Astrocyte (in vitro differentiated cells and primary cell): ENCODE measurements at regions not wholly inside any gene's neighbourhood (a gene's known extent, or its start where the extent isn't known, plus 50 kb on each side); places are given as distances from the start of the nearest gene placed in this dataset.

ENCODE experiments used
- DNase-seq: peaks from one replicate; pipeline ENCODE4 v3.0.0-alpha.2; 2010; ENCODE audit warnings: low read depth
- FAIRE-seq: peaks from 2 replicates; lab custom pipeline; 2011; peaks lifted over from hg19 to GRCh38; lab: Jason Lieb, UNC
- H2AFZ ChIP-seq: 2 replicates; pipeline ENCODE4 v1.6.0; 2012; ENCODE audit warnings: low read depth, low read length, inconsistent platforms
- H3K27ac ChIP-seq: 2 replicates; pipeline ENCODE4 v1.5.1; 2011; ENCODE audit warnings: low read depth, low read length, inconsistent platforms
- H3K27me3 ChIP-seq: 2 replicates; pipeline ENCODE4 v1.6.0; 2011; ENCODE audit warnings: low read length, inconsistent platforms; ENCODE audit not compliant: insufficient read depth
- H3K36me3 ChIP-seq: 2 replicates; pipeline ENCODE4 v1.5.1; 2011; ENCODE audit warnings: low read length, inconsistent platforms; ENCODE audit not compliant: insufficient read depth
- H3K4me1 ChIP-seq: 2 replicates; pipeline ENCODE4 v1.5.1; 2011; ENCODE audit warnings: low read length, inconsistent platforms; ENCODE audit not compliant: insufficient read depth
- H3K4me2 ChIP-seq: 2 replicates; pipeline ENCODE4 v1.6.0; 2012; ENCODE audit warnings: low read length, inconsistent platforms
- H3K4me3 ChIP-seq: 2 replicates; pipeline ENCODE4 v1.5.1; 2011; ENCODE audit warnings: low read depth, mild to moderate bottlenecking, low read length, inconsistent platforms; ENCODE audit not compliant: insufficient read depth
- H3K79me2 ChIP-seq: 2 replicates; pipeline ENCODE4 v1.6.0; 2012; ENCODE audit warnings: mild to moderate bottlenecking, low read length, inconsistent platforms; ENCODE audit not compliant: insufficient read depth
- H3K9ac ChIP-seq: 2 replicates; pipeline ENCODE4 v1.6.0; 2012; ENCODE audit warnings: mild to moderate bottlenecking, low read length, inconsistent platforms
- H3K9me3 ChIP-seq: 2 replicates; pipeline ENCODE4 v1.5.1; 2012; ENCODE audit warnings: low read depth, mild to moderate bottlenecking, low read length, inconsistent platforms; ENCODE audit not compliant: insufficient read depth
- H4K20me1 ChIP-seq: 2 replicates; pipeline ENCODE4 v1.6.0; 2012; ENCODE audit warnings: low read length, inconsistent platforms; ENCODE audit not compliant: insufficient read depth
- H3K27ac Mint-ChIP-seq: one replicate; pipeline ENCODE4 v1.8.0; 2021; ENCODE audit warnings: mild to moderate bottlenecking, mixed read lengths; ENCODE audit not compliant: unreplicated experiment
- H3K27me3 Mint-ChIP-seq: one replicate; pipeline ENCODE4 v1.8.0; 2021; ENCODE audit warnings: low read depth, mixed read lengths; ENCODE audit not compliant: unreplicated experiment
- H3K36me3 Mint-ChIP-seq: one replicate; pipeline ENCODE4 v1.8.0; 2021; ENCODE audit warnings: low read depth, mixed read lengths; ENCODE audit not compliant: unreplicated experiment
- H3K4me1 Mint-ChIP-seq: one replicate; pipeline ENCODE4 v1.8.0; 2021; ENCODE audit warnings: low read depth, mixed read lengths; ENCODE audit not compliant: unreplicated experiment
- H3K4me3 Mint-ChIP-seq: one replicate; pipeline ENCODE4 v1.8.0; 2021; ENCODE audit warnings: mild to moderate bottlenecking, moderate library complexity, mixed read lengths; ENCODE audit not compliant: unreplicated experiment
- H3K9me3 Mint-ChIP-seq: one replicate; pipeline ENCODE4 v1.8.0; 2021; ENCODE audit warnings: mild to moderate bottlenecking, mixed read lengths; ENCODE audit not compliant: unreplicated experiment
- EZH2 ChIP-seq: IDR thresholded peaks from 2 replicates; pipeline ENCODE4 v1.6.1; 2012; ENCODE audit warnings: mild to moderate bottlenecking, low read length, inconsistent platforms; ENCODE audit not compliant: insufficient read depth
- TF ChIP-seq, protein P1 (sequence below): IDR thresholded peaks from 2 replicates; pipeline ENCODE4 v1.5.1; 2011; ENCODE audit warnings: low read depth, mild to moderate bottlenecking, inconsistent platforms, low read length, moderate library complexity; ENCODE audit not compliant: insufficient read depth

DNA sequence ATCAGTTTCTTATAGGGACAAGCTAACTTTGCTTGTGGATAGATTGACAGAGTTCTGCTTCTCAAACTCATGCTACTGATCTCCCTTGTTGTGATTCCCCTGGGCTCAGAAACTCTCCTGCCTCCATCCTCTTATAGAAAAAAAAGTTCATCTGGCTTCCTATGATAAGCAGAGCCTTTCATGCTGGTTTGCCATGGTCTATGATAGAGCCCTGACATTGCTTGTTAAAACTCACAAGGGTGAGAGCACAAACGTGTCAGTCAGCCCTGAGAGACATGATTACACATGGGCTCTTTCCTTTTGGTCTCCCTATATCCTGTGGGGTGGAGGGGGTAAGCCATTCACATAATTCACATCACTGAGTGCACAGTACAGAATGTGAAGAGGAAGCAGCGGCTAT, 121.8 kb downstream of the TDRD15 start:
- peaks cover 2% of the 10 kb centered on the region for H3K27me3 Mint-ChIP-seq
- H3K36me3 Mint-ChIP-seq = no peaks in the 10 kb centered on the region
- no peaks in the 10 kb centered on the region for H3K36me3 ChIP-seq
- no peak for TF ChIP-seq EZH2
- TF ChIP-seq, protein P1, sequence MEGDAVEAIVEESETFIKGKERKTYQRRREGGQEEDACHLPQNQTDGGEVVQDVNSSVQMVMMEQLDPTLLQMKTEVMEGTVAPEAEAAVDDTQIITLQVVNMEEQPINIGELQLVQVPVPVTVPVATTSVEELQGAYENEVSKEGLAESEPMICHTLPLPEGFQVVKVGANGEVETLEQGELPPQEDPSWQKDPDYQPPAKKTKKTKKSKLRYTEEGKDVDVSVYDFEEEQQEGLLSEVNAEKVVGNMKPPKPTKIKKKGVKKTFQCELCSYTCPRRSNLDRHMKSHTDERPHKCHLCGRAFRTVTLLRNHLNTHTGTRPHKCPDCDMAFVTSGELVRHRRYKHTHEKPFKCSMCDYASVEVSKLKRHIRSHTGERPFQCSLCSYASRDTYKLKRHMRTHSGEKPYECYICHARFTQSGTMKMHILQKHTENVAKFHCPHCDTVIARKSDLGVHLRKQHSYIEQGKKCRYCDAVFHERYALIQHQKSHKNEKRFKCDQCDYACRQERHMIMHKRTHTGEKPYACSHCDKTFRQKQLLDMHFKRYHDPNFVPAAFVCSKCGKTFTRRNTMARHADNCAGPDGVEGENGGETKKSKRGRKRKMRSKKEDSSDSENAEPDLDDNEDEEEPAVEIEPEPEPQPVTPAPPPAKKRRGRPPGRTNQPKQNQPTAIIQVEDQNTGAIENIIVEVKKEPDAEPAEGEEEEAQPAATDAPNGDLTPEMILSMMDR = no peak
- no peaks in the 10 kb centered on the region for H3K79me2 ChIP-seq
- H3K4me3 Mint-ChIP-seq = no peak overlapping the region
- no peaks in the 10 kb centered on the region for H3K4me1 Mint-ChIP-seq
- no peak overlapping the region for H3K27ac Mint-ChIP-seq
- no peak for DNase-seq
- no peaks in the 10 kb centered on the region for H3K27me3 ChIP-seq
- H3K4me2 ChIP-seq = no peak overlapping the region
- no peak overlapping the region for H3K27ac ChIP-seq
- H3K4me1 ChIP-seq = no peaks in the 10 kb centered on the region
- H2AFZ ChIP-seq = no peak overlapping the region
- no peak for FAIRE-seq
- H3K9ac ChIP-seq = no peak overlapping the region
- no peaks in the 10 kb centered on the region for H4K20me1 ChIP-seq
- H3K9me3 ChIP-seq = no peaks in the 10 kb centered on the region
- peaks cover 4% of the 10 kb centered on the region for H3K9me3 Mint-ChIP-seq
- no peak overlapping the region for H3K4me3 ChIP-seq

DNA sequence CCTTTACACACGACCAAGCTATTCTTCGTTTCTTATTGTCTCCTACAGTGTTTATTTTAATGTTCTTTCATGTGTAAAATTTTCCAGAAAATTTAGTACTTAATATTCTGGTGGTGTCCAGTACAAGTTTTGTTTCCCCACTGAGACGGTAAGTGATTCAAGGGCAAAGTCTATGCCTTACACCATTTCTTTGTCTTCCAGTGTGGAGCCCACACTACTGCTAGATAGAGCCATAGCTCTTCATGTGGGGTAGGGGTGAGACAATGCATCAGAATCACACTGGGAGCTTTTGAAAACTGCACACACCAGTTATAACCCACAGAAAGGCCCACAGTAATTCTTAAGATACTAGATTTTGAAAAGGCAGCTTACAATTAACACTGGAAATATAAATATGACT, 125.6 kb downstream of the TDRD15 start:
- Histone ChIP-seq H3K79me2 (no peaks in the 10 kb centered on the region), H3K36me3 (no peaks in the 10 kb centered on the region), H3K9ac (no peak overlapping the region), H3K4me2 (no peak overlapping the region), H3K4me3 (no peak overlapping the region), H4K20me1 (no peaks in the 10 kb centered on the region), H3K27ac (no peak overlapping the region), H2AFZ (no peak overlapping the region), H3K27me3 (no peaks in the 10 kb centered on the region), H3K4me1 (no peaks in the 10 kb centered on the region), H3K9me3 (no peaks in the 10 kb centered on the region)
- H3K9me3 Mint-ChIP-seq = no peaks in the 10 kb centered on the region
- peaks cover 2% of the 10 kb centered on the region for H3K27me3 Mint-ChIP-seq
- no peak for TF ChIP-seq EZH2
- TF ChIP-seq, protein P1 = no peak
- H3K27ac Mint-ChIP-seq = no peak overlapping the region
- DNase-seq (no peak), FAIRE-seq (no peak)
- H3K36me3 Mint-ChIP-seq = no peaks in the 10 kb centered on the region
- no peak overlapping the region for H3K4me3 Mint-ChIP-seq
- no peaks in the 10 kb centered on the region for H3K4me1 Mint-ChIP-seq

DNA sequence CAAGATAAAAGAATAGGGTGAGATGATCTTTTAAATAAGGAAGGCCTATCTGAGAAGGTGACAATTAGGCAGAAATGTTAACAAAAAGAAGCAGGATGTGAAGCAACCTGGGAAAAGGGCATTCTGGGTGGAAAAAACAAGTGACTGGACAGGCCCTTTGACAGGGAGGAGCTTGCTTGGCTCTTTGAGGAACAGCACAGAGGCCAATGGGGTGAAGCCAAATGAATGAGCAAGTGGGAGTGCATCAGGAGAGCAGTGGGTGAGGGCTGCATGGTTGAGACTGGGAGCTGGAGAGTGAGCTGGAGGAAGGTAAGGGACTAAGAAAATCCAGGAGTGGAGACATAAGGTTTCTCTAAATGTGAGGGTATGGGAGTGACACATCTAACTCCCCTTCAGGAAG, 126.9 kb downstream of the TDRD15 start:
- FAIRE-seq = no peak
- no peaks in the 10 kb centered on the region for H3K36me3 ChIP-seq
- no peak overlapping the region for H2AFZ ChIP-seq
- H3K9me3 Mint-ChIP-seq = no peaks in the 10 kb centered on the region
- H3K27ac ChIP-seq = no peak overlapping the region
- no peak for TF ChIP-seq EZH2
- TF ChIP-seq, protein P1 = no peak
- no peaks in the 10 kb centered on the region for H3K27me3 ChIP-seq
- H3K79me2 ChIP-seq = no peaks in the 10 kb centered on the region
- no peak overlapping the region for H3K9ac ChIP-seq
- H3K4me2 ChIP-seq = no peak overlapping the region
- no peaks in the 10 kb centered on the region for H4K20me1 ChIP-seq
- H3K4me1 Mint-ChIP-seq = no peaks in the 10 kb centered on the region
- no peaks in the 10 kb centered on the region for H3K27me3 Mint-ChIP-seq
- no peak overlapping the region for H3K4me3 Mint-ChIP-seq
- no peaks in the 10 kb centered on the region for H3K36me3 Mint-ChIP-seq
- no peaks in the 10 kb centered on the region for H3K9me3 ChIP-seq
- no peak for DNase-seq
- no peak overlapping the region for H3K4me3 ChIP-seq
- no peaks in the 10 kb centered on the region for H3K4me1 ChIP-seq
- no peak overlapping the region for H3K27ac Mint-ChIP-seq
